Mesendoderm (in vitro differentiated cells): ENCODE measurements at regions not wholly inside any gene's neighbourhood (a gene's known extent, or its start where the extent isn't known, plus 50 kb on each side); places are given as distances from the start of the nearest gene placed in this dataset.

Experiments
- DNase-seq: peaks from one replicate; pipeline ENCODE4 v3.0.0; 2013
- H2AK5ac ChIP-seq: 2 replicates; pipeline ENCODE4 v1.6.1; 2013; ENCODE audit warnings: low read length, inconsistent platforms
- H2BK120ac ChIP-seq: 2 replicates; pipeline ENCODE4 v1.6.1; 2013; ENCODE audit warnings: low read depth, mild to moderate bottlenecking, low read length, moderate library complexity, mixed read lengths
- H2BK15ac ChIP-seq: replicated peaks from 2 replicates; pipeline ENCODE4 v1.6.1; 2013; ENCODE audit warnings: low read depth, mild to moderate bottlenecking, moderate library complexity
- H2BK5ac ChIP-seq: 2 replicates; pipeline ENCODE4 v1.6.1; 2013; ENCODE audit warnings: low read length, inconsistent platforms
- H3K18ac ChIP-seq: 2 replicates; pipeline ENCODE4 v1.6.1; 2013; ENCODE audit warnings: mild to moderate bottlenecking, low read length, mixed read lengths
- H3K23ac ChIP-seq: one replicate; pipeline ENCODE4 v1.6.1; 2013; ENCODE audit warnings: low read length
- H3K27ac ChIP-seq: 2 replicates; pipeline ENCODE4 v1.5.1; 2013; ENCODE audit warnings: low read depth, mild to moderate bottlenecking, inconsistent platforms, low read length, moderate library complexity
- H3K27me3 ChIP-seq: 2 replicates; pipeline ENCODE4 v1.6.1; 2013; ENCODE audit warnings: low read length, control low read depth, mild to moderate bottlenecking, inconsistent platforms; ENCODE audit not compliant: insufficient read depth, poor library complexity
- H3K36me3 ChIP-seq: 2 replicates; pipeline ENCODE4 v1.6.1; 2013; ENCODE audit warnings: low read length, inconsistent platforms; ENCODE audit not compliant: control insufficient read depth, insufficient read depth
- H3K4ac ChIP-seq: one replicate; pipeline ENCODE4 v1.6.1; 2013; ENCODE audit warnings: low read depth, mild to moderate bottlenecking, low read length, moderate library complexity
- H3K4me1 ChIP-seq: 2 replicates; pipeline ENCODE4 v1.6.1; 2013; ENCODE audit warnings: low read depth, low read length, inconsistent platforms; ENCODE audit not compliant: control insufficient read depth
- H3K4me2 ChIP-seq: 2 replicates; pipeline ENCODE4 v1.6.1; 2013; ENCODE audit warnings: low read length
- H3K4me3 ChIP-seq: 2 replicates; pipeline ENCODE4 v1.5.1; 2013; ENCODE audit warnings: mild to moderate bottlenecking, low read length
- H3K56ac ChIP-seq: one replicate; pipeline ENCODE4 v1.6.1; 2013; ENCODE audit warnings: low read length
- H3K79me1 ChIP-seq: 2 replicates; pipeline ENCODE4 v1.6.1; 2013; ENCODE audit warnings: low read length, inconsistent platforms
- H3K79me2 ChIP-seq: 2 replicates; pipeline ENCODE4 v1.6.1; 2013; ENCODE audit warnings: mild to moderate bottlenecking, low read length; ENCODE audit not compliant: control insufficient read depth, insufficient read depth
- H3K9ac ChIP-seq: 2 replicates; pipeline ENCODE4 v1.6.1; 2013; ENCODE audit warnings: low read length, inconsistent platforms
- H4K5ac ChIP-seq: one replicate; pipeline ENCODE4 v1.6.1; 2013; ENCODE audit warnings: low read length
- H4K8ac ChIP-seq: one replicate; pipeline ENCODE4 v1.6.1; 2013; ENCODE audit warnings: low read depth, mild to moderate bottlenecking, control low read depth, low read length, moderate library complexity
- WGBS: extraction: QIAGEN DNeasy Blood & Tissue Kit; methylation state at CpG from one replicate; pipeline ENCODE4 v1.1.7; 2013; ENCODE audit warnings: low lambda C conversion rate, missing lambda C conversion rate; ENCODE audit not compliant: insufficient coverage; ENCODE audit errors: extremely low coverage; 5-methylcytosine and 5-hydroxymethylcytosine counted together

DNA sequence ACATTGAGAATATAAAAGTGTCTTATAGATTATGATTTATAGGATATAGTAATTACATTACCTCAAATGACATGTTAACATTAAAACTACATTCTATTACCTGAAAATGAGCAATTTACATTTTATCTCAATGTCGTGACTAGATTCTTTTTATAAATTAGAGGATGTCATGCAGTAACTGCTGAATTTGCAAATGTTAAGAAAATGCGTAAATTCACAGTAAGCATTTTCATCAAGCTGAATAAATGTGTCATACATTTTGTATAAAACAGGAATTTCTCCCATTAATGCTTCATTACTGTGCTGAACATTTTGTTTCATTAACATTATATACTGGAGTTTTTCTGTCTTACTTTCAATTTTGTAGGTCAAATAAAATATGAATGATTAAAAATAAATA, 1460.7 kb upstream of the B3GALT2 start:
- Histone ChIP-seq H2BK120ac (no peak overlapping the region), H2AK5ac (no peak overlapping the region), H3K27ac (no peak overlapping the region), H3K56ac (no peak overlapping the region), H3K79me1 (no peaks in the 10 kb centered on the region), H3K4ac (no peak overlapping the region), H4K8ac (no peak overlapping the region), H2BK15ac (no peak overlapping the region), H3K4me1 (no peaks in the 10 kb centered on the region), H3K36me3 (no peaks in the 10 kb centered on the region), H3K23ac (no peak overlapping the region), H3K79me2 (no peaks in the 10 kb centered on the region), H3K27me3 (no peaks in the 10 kb centered on the region), H3K18ac (no peak overlapping the region), H2BK5ac (no peak overlapping the region), H3K4me3 (no peak overlapping the region), H3K4me2 (no peak overlapping the region), H3K9ac (no peak overlapping the region), H4K5ac (no peak overlapping the region)
- no CpG with 5 or more reads among the region's 2 CpGs for WGBS
- no peak for DNase-seq

DNA sequence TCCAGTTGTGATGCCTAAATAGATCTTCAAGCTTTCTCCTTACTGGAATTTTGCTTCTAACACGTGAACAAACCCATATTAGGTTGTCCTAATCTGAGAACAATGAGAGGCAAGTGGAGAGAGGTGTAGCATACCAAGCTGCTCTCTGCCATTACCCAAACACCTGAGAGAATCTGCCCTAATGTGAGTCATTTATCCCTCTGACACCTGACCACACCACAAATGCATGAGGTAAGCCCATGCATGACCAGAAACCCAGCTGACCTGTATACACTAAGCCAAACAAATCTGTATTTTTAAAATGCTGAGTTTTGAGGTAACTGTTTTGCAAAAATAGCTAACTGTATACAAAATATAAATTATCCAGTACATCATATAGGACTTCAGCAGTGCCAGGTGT, 1458.1 kb upstream of the B3GALT2 start:
- no CpG with 5 or more reads among the region's 1 CpG for WGBS

DNA sequence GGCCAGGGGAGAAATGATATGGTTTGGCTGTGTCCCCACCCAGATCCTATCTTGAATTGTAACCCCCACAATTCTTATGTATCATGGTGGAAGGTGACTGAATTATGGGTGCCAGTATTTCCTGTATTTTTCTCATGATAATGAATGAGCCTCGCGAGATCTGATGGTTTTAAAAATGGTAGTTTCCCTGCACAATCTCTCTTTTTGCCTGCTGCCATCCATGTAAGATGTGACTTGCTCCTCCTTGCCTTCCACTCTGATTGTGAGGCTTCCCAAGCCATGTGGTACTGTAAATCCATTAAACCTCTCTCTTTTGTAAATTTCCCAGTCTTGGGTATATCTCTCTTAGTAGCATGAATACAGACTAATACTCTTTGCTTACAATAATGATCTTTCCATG, 1453.9 kb upstream of the B3GALT2 start:
- Histone ChIP-seq H2BK120ac (no peak overlapping the region), H3K9ac (no peak overlapping the region), H3K27me3 (no peaks in the 10 kb centered on the region), H2AK5ac (no peak overlapping the region), H3K4ac (no peak overlapping the region), H3K4me3 (no peak overlapping the region), H3K4me1 (no peaks in the 10 kb centered on the region), H3K18ac (no peak overlapping the region), H2BK15ac (no peak overlapping the region), H3K27ac (no peak overlapping the region), H3K23ac (no peak overlapping the region), H4K5ac (no peak overlapping the region), H2BK5ac (no peak overlapping the region), H3K4me2 (no peak overlapping the region), H3K36me3 (no peaks in the 10 kb centered on the region), H3K79me2 (no peaks in the 10 kb centered on the region), H3K56ac (no peak overlapping the region), H4K8ac (no peak overlapping the region), H3K79me1 (no peaks in the 10 kb centered on the region)
- no peak for DNase-seq
- no CpG with 5 or more reads among the region's 2 CpGs for WGBS

More for the DNA sequence above, 1458.1 kb upstream of the B3GALT2 start:
- Histone ChIP-seq H3K79me2 (no peaks in the 10 kb centered on the region), H3K4me3 (no peak overlapping the region), H3K79me1 (no peaks in the 10 kb centered on the region), H2BK120ac (no peak overlapping the region), H3K27me3 (no peaks in the 10 kb centered on the region), H4K5ac (no peak overlapping the region), H4K8ac (no peak overlapping the region), H3K9ac (no peak overlapping the region), H2BK15ac (no peak overlapping the region), H3K27ac (no peak overlapping the region), H3K4ac (no peak overlapping the region), H2BK5ac (no peak overlapping the region), H2AK5ac (no peak overlapping the region), H3K23ac (no peak overlapping the region), H3K18ac (no peak overlapping the region), H3K36me3 (no peaks in the 10 kb centered on the region), H3K56ac (no peak overlapping the region), H3K4me1 (no peaks in the 10 kb centered on the region), H3K4me2 (no peak overlapping the region)
- peak; percentile 3 for DNase-seq

DNA sequence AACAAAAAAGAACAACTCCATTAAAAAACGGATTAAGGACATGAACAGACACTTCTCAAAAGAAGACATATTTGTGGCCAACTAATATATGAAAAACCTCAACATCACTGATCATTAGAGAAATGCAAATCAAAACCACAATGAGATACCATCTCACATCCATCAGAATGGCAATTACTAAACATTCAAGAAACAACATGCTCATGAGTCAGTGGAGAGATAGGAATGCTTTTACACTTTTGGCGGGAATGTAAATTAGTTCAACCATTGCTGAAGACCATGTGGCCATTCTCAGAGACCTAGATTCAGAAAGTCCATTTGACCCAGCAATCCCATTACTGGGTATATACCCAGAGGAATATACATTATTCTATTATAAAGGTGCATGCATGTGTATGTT, 1442.6 kb upstream of the B3GALT2 start:
- DNase-seq, result peak; percentile 16
- Histone ChIP-seq H3K36me3 (no peaks in the 10 kb centered on the region), H2AK5ac (no peak overlapping the region), H3K18ac (no peak overlapping the region), H3K27me3 (no peaks in the 10 kb centered on the region), H3K27ac (no peak overlapping the region), H3K9ac (no peak overlapping the region), H3K4me3 (no peak overlapping the region), H3K23ac (no peak overlapping the region), H3K79me1 (no peaks in the 10 kb centered on the region), H3K79me2 (no peaks in the 10 kb centered on the region), H2BK5ac (no peak overlapping the region), H3K4me2 (no peak overlapping the region), H3K56ac (no peak overlapping the region), H2BK15ac (no peak overlapping the region), H4K5ac (no peak overlapping the region), H3K4ac (no peak overlapping the region), H2BK120ac (no peak overlapping the region), H3K4me1 (no peaks in the 10 kb centered on the region), H4K8ac (no peak overlapping the region)
- no CpG with 5 or more reads among the region's 2 CpGs for WGBS

DNA sequence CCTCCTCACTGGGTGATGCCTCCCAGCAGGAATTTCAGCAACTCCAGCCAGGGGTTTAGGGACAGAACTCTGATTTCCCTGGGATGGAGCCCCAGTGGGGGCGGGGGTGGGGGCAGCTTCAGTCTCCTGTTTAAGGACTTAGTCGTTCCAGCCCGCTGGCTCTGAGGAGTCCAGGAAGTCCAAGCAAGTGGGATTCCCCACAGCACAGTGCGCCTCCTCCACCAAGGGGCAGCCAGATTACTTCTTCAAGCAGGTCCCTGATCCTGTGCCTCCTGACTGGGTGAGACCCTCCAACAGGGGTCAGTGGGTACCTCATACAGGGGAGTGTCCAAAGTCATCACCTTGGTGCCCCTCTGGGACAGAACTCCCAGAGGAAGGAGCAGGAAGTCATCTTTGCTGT, 1438.4 kb upstream of the B3GALT2 start:
- Histone ChIP-seq H3K4me3 (no peak overlapping the region), H3K79me2 (no peaks in the 10 kb centered on the region), H3K4me2 (no peak overlapping the region), H3K27ac (no peak overlapping the region), H2BK120ac (no peak overlapping the region), H3K9ac (no peak overlapping the region), H2BK15ac (no peak overlapping the region), H2BK5ac (no peak overlapping the region), H2AK5ac (no peak overlapping the region), H4K8ac (no peak overlapping the region), H3K56ac (no peak overlapping the region), H3K4ac (no peak overlapping the region), H3K23ac (no peak overlapping the region), H3K36me3 (no peaks in the 10 kb centered on the region), H3K79me1 (no peaks in the 10 kb centered on the region), H3K4me1 (no peaks in the 10 kb centered on the region), H4K5ac (no peak overlapping the region), H3K18ac (no peak overlapping the region), H3K27me3 (no peaks in the 10 kb centered on the region)
- no CpG with 5 or more reads among the region's 4 CpGs for WGBS
- DNase-seq, result no peak

DNA sequence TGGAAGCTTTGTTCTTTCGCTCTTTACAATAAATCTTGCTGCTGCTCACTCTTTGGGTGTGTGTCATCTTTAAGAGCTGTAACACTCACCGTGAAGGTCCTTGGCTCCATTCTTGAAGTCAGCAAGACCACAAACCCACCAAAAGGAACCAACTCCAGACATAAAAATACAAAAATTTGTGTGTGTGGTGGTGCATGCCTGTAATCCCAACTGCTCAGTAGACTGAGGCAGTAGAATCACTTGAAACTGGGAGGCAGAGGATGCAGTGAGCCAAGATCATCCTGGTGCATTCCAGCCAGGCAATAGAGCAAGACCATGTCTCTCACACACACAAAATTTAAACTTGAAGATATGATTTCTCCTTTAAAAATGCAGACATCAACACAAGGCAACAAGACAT, 1431.7 kb upstream of the B3GALT2 start:
- Histone ChIP-seq H4K5ac (no peak overlapping the region), H3K18ac (no peak overlapping the region), H2BK5ac (no peak overlapping the region), H3K79me2 (no peaks in the 10 kb centered on the region), H2AK5ac (no peak overlapping the region), H3K56ac (no peak overlapping the region), H3K36me3 (no peaks in the 10 kb centered on the region), H3K4me1 (no peaks in the 10 kb centered on the region), H3K23ac (no peak overlapping the region), H3K4ac (no peak overlapping the region), H3K9ac (no peak overlapping the region), H2BK15ac (no peak overlapping the region), H3K79me1 (no peaks in the 10 kb centered on the region), H3K27ac (no peak overlapping the region), H3K4me3 (no peak overlapping the region), H2BK120ac (no peak overlapping the region), H3K4me2 (no peak overlapping the region), H3K27me3 (no peaks in the 10 kb centered on the region), H4K8ac (no peak overlapping the region)
- no CpG with 5 or more reads among the region's 2 CpGs for WGBS
- no peak for DNase-seq
